Activated T-cell treated with anti-CD3 and anti-CD28 coated beads, Interleukin-2, amount 50 U/mL, for 72 hours (primary cell): ENCODE measurements at regions not wholly inside any gene's neighbourhood (a gene's known extent, or its start where the extent isn't known, plus 50 kb on each side); places are given as distances from the start of the nearest gene placed in this dataset.
A peak's percentile ranks its signal among the peaks of the same experiment; 100 is the strongest.
"Not testable (repeated sequence)": the region's sequence is repeated elsewhere in the genome, so short reads cannot be mapped to it uniquely, and the experiment has no call there.

Source experiments
- ATAC-seq, 2 donors: fragments of 150-1000 bp; cut with Tn5 transposase; replicated peaks in 1 of 2; 2 replicates each; pipeline ENCODE4 v1.10.0; 2021; ENCODE audit warnings: moderate library complexity in 2 of 2, mild to moderate bottlenecking in 1 of 2
- DNase-seq, 2 donors: peaks; one replicate each; pipeline ENCODE4 v3.0.0; 2021 to 2022; ENCODE audit warnings: mixed read lengths in 1 of 2
- H3K27ac Mint-ChIP-seq: one replicate; pipeline ENCODE4 v1.8.0; 2022; ENCODE audit warnings: mild to moderate bottlenecking, moderate library complexity, mixed read lengths
- H3K27me3 Mint-ChIP-seq: one replicate; pipeline ENCODE4 v1.8.0; 2022; ENCODE audit warnings: low read depth, mixed read lengths
- H3K36me3 Mint-ChIP-seq, 2 donors: one replicate each; pipeline ENCODE4 v1.8.0; 2022; ENCODE audit warnings: mixed read lengths in 2 of 2, mild to moderate bottlenecking in 1 of 2; ENCODE audit not compliant: insufficient read depth in 2 of 2
- H3K4me1 Mint-ChIP-seq: one replicate; pipeline ENCODE4 v1.8.0; 2022; ENCODE audit warnings: low read depth, mixed read lengths
- H3K4me3 Mint-ChIP-seq, 2 donors: one replicate each; pipeline ENCODE4 v1.8.0; 2022; ENCODE audit warnings: mild to moderate bottlenecking in 2 of 2, mixed read lengths in 2 of 2, moderate library complexity in 2 of 2
- H3K9me3 Mint-ChIP-seq, 2 donors: one replicate each; pipeline ENCODE4 v1.8.0; 2022; ENCODE audit warnings: mixed read lengths in 2 of 2

- ATAC-seq (no peak), DNase-seq (no peak)
- H3K9me3 Mint-ChIP-seq: no peaks in the 10 kb centered on the region
- peaks cover 0 to 1% of the 10 kb centered on the region in 2 donors for H3K36me3 Mint-ChIP-seq
- H3K4me3 Mint-ChIP-seq: peak overlapping the region; percentile 50 to 63
- peaks cover 22% of the 10 kb centered on the region for H3K4me1 Mint-ChIP-seq
- H3K27me3 Mint-ChIP-seq: peaks cover 68% of the 10 kb centered on the region
- H3K27ac Mint-ChIP-seq: peak overlapping the region; percentile 54
These were observed 1640.9 kb upstream of the C9orf72 start for GRCh38 chr9:29214154-29214689.

DNA sequence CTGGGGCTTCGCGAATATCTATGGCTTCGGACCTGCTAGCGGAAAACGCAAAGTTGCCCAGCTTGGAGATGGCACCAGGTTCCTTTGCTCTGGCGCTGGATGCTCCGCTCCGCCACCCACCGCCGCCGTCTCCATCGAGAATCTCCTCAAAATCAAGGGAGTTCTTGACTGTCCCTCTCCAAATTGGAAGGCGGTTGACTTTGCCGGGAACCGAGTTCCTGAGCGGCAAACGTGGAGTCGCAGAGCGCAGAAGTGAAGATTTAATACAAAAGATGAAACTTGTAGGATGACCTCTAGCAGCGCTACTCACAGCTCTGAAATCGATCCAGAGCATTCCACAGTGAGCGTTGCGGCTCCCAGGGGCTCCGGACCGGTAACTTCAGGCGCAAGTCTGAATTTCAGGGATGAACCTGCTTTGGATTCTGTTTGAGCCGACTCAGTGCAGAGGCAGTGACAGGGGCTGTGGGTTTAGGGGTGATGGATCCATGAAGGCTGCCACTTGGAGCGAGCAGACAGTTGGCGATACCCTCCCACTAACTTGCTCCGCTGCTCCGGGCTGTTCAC lies 1641.5 kb upstream of the C9orf72 start:
- Mint-ChIP-seq H3K4me1 (peaks cover 22% of the 10 kb centered on the region), H3K27ac (no peak overlapping the region), H3K27me3 (peaks cover 68% of the 10 kb centered on the region), H3K4me3 (no peak overlapping the region), H3K9me3 (no peaks in the 10 kb centered on the region), H3K36me3 (peaks cover 0 to 1% of the 10 kb centered on the region in 2 donors)
- ATAC-seq (no peak), DNase-seq (no peak)

DNA sequence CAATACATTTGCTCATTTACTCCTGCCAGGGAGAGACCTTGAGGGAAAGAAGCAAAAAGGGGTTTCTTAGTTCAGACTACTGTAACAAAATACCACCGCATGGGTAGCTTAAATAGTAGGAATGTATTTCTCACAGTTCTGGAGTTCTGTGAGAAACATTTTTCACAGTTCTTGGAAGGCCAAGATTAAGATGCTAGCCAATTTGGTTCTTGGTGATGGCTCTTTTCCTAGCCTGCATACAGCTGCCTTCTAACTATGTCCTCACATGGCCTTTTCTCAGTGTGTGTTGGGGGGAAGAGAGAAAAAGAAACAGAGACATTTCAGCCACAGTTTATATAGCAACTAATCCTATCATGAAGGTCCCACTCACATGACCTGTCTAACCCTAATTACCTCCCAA lies 1644.7 kb upstream of the C9orf72 start:
- H3K4me1 Mint-ChIP-seq: peaks cover 8% of the 10 kb centered on the region
- DNase-seq (no peak), ATAC-seq (no peak)
- H3K36me3 Mint-ChIP-seq: peaks cover 0 to 1% of the 10 kb centered on the region in 2 donors
- no peak overlapping the region for H3K4me3 Mint-ChIP-seq
- H3K27me3 Mint-ChIP-seq: peaks cover 47% of the 10 kb centered on the region
- no peaks in the 10 kb centered on the region for H3K9me3 Mint-ChIP-seq
- no peak overlapping the region for H3K27ac Mint-ChIP-seq

GRCh38 chr9:29220596-29221251 lies 1647.4 kb upstream of the C9orf72 start:
- Mint-ChIP-seq H3K36me3 (no peaks in the 10 kb centered on the region), H3K9me3 (peaks cover 0 to 2% of the 10 kb centered on the region in 2 donors), H3K27ac (no peak overlapping the region), H3K4me1 (no peaks in the 10 kb centered on the region), H3K4me3 (no peak overlapping the region), H3K27me3 (peaks cover 21% of the 10 kb centered on the region)
- DNase-seq (no peak), ATAC-seq (no peak)

GRCh38 chr9:29228558-29228957 lies 1655.3 kb upstream of the C9orf72 start:
- DNase-seq (no peak), ATAC-seq (no peak)
- Mint-ChIP-seq H3K9me3 (peaks cover 4 to 5% of the 10 kb centered on the region in 2 donors), H3K4me1 (no peaks in the 10 kb centered on the region), H3K27ac (no peak overlapping the region), H3K27me3 (no peaks in the 10 kb centered on the region), H3K4me3 (no peak overlapping the region), H3K36me3 (peaks cover 2% of the 10 kb centered on the region in 2 donors)

GRCh38 chr9:29230931-29231330 lies 1657.7 kb upstream of the C9orf72 start:
- no peak for DNase-seq
- Mint-ChIP-seq H3K27me3 (no peaks in the 10 kb centered on the region), H3K4me1 (no peaks in the 10 kb centered on the region), H3K4me3 (no peak overlapping the region), H3K36me3 (peaks cover 2% of the 10 kb centered on the region in 2 donors), H3K9me3 (peaks cover 3 to 4% of the 10 kb centered on the region in 2 donors), H3K27ac (no peak overlapping the region)
- ATAC-seq: no peak

GRCh38 chr9:29233193-29233592 lies 1659.9 kb upstream of the C9orf72 start:
- ATAC-seq: no peak
- no peak overlapping the region for H3K27ac Mint-ChIP-seq

DNA sequence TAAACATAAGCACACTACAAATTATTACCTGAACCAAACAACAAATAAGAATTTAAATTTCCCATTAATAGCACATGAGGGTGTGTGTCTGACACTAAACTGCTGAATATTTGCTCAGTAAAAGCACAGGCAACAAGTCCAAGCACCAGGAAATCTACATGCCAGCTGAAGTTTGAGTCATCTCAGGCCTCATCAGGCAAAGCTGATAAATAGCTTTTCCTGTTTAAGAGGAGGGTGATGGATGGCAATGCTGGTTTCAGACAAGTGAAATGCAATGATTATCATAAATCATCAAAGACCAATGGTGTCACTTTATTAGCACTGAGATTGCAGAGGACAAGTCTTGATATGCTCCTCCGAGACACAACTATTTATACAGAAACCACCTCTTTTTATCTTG lies 1668.0 kb upstream of the C9orf72 start:
- Mint-ChIP-seq H3K36me3 (no peaks in the 10 kb centered on the region), H3K27me3 (no peaks in the 10 kb centered on the region), H3K4me3 (no peak overlapping the region), H3K4me1 (no peaks in the 10 kb centered on the region), H3K27ac (no peak overlapping the region), H3K9me3 (peaks cover 0 to 2% of the 10 kb centered on the region in 2 donors)
- ATAC-seq (no peak), DNase-seq (no peak)

More at GRCh38 chr9:29233193-29233592, 1659.9 kb upstream of the C9orf72 start:
- H3K9me3 Mint-ChIP-seq: peaks cover 3 to 4% of the 10 kb centered on the region in 2 donors
- H3K27me3 Mint-ChIP-seq: no peaks in the 10 kb centered on the region
- H3K36me3 Mint-ChIP-seq: peaks cover 2% of the 10 kb centered on the region in 2 donors
- no peaks in the 10 kb centered on the region for H3K4me1 Mint-ChIP-seq
- DNase-seq: no peak
- H3K4me3 Mint-ChIP-seq: no peak overlapping the region

GRCh38 chr9:29245351-29245750 lies 1672.1 kb upstream of the C9orf72 start:
- Mint-ChIP-seq H3K9me3 (no peaks in the 10 kb centered on the region), H3K4me1 (no peaks in the 10 kb centered on the region), H3K4me3 (no peak overlapping the region), H3K27me3 (no peaks in the 10 kb centered on the region), H3K36me3 (no peaks in the 10 kb centered on the region), H3K27ac (no peak overlapping the region)
- ATAC-seq (no peak), DNase-seq (no peak)

DNA sequence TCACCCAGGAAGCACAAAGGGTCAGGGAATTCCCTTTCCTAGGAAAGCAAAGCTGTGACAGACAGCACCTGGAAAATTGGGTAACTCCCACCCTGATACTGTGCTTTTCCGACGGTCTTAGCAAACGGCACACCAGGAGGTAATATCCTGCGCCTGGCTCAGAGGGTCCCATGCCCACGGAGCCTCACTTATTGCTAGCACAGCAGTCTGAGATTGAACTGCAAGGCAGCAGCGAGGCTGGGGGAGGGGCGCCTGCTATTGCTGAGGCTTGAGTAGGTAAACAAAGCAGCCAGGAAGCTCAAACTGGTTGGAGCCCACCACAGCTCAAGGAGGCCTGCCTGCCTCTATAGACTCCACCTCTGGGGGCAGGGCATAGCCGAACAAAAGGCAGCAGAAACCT lies 1697.1 kb upstream of the C9orf72 start:
- H3K27ac Mint-ChIP-seq, H3K9me3 Mint-ChIP-seq, H3K4me3 Mint-ChIP-seq, H3K27me3 Mint-ChIP-seq, DNase-seq, H3K4me1 Mint-ChIP-seq, H3K36me3 Mint-ChIP-seq, ATAC-seq: not testable (repeated sequence)

GRCh38 chr9:29282121-29282520 lies 1708.8 kb upstream of the C9orf72 start:
- H3K4me1 Mint-ChIP-seq: no peaks in the 10 kb centered on the region
- DNase-seq (no peak), ATAC-seq (no peak)
- H3K9me3 Mint-ChIP-seq: peaks cover 2 to 4% of the 10 kb centered on the region in 2 donors
- H3K36me3 Mint-ChIP-seq: no peaks in the 10 kb centered on the region
- no peak overlapping the region for H3K27ac Mint-ChIP-seq
- no peak overlapping the region for H3K4me3 Mint-ChIP-seq
- no peaks in the 10 kb centered on the region for H3K27me3 Mint-ChIP-seq

DNA sequence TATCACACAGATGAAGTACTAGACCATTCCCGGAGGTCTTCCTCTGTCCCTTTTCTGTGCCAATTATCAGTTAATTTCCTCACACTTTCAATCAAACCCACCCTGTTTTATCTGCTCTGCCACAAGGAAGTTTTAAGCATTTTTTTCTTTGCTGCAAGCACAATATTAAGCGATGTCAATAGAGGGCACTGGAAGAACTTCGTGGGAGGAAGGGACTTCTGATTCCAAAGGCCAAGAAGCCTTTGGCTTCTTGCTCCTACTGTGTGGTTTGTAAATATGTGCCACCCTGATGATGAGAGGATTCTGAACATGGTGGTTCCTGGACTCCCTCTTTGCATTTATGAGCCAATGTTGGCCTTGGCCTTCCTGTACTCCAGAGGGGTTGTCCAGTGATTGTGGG lies 1712.5 kb upstream of the C9orf72 start:
- Mint-ChIP-seq H3K4me1 (no peaks in the 10 kb centered on the region), H3K4me3 (no peak overlapping the region), H3K27me3 (no peaks in the 10 kb centered on the region), H3K36me3 (no peaks in the 10 kb centered on the region), H3K9me3 (peaks cover 2 to 3% of the 10 kb centered on the region in 2 donors), H3K27ac (no peak overlapping the region)
- DNase-seq (no peak), ATAC-seq (no peak)

DNA sequence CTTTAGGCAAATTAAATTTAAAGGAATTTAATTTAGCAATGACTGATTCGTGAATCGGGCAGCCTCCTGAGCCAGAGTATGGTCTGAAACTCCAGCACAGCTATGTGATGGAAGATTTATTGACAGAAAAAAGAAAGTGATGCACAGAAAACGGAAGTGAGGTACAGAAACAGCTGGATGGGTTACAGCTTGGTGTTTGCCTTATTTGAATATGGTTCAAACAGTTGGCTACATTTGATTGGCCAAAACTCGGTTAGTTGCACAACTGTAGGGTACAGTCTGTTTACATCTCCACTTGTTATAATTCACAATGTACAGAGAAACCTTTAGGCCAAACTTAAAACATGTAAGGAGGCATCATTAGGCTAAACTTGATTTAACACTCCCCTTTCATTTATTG lies 1716.1 kb upstream of the C9orf72 start:
- ATAC-seq: no peak

DNA sequence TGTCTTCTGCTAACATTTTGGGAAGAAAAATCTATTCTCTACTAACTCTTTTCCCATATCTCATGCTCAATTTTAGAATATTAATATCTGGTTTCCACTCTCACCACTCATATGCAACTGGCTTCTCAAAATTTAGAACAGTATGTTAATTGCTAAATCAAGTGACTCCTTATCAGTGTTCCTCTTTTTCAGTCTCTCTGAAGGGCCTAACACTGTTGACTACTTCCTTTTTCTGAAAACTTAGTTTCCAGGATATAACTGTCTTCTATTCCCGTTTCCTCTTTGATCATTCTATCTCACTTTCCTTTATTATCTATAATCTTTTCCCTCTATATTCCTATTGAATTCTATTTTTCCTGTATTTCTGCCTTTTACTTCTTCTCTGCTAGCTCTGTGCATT lies 1717.2 kb upstream of the C9orf72 start:
- DNase-seq (no peak), ATAC-seq (no peak)
- no peaks in the 10 kb centered on the region for H3K4me1 Mint-ChIP-seq
- no peak overlapping the region for H3K27ac Mint-ChIP-seq
- H3K36me3 Mint-ChIP-seq: no peaks in the 10 kb centered on the region
- no peak overlapping the region for H3K4me3 Mint-ChIP-seq
- H3K9me3 Mint-ChIP-seq: peaks cover 3 to 5% of the 10 kb centered on the region in 2 donors
- no peaks in the 10 kb centered on the region for H3K27me3 Mint-ChIP-seq

More for the DNA sequence above, 1716.1 kb upstream of the C9orf72 start:
- H3K4me1 Mint-ChIP-seq: no peaks in the 10 kb centered on the region
- no peak for DNase-seq
- no peaks in the 10 kb centered on the region for H3K27me3 Mint-ChIP-seq
- no peak overlapping the region for H3K27ac Mint-ChIP-seq
- peaks cover 3 to 5% of the 10 kb centered on the region in 2 donors for H3K9me3 Mint-ChIP-seq
- no peaks in the 10 kb centered on the region for H3K36me3 Mint-ChIP-seq
- H3K4me3 Mint-ChIP-seq: no peak overlapping the region
